Urinary bladder (tissue), 3 donors: ENCODE measurements at regions not wholly inside any gene's neighbourhood (a gene's known extent, or its start where the extent isn't known, plus 50 kb on each side); places are given as distances from the start of the nearest gene placed in this dataset.

Source experiments
- DNase-seq: peaks from one replicate; pipeline ENCODE4 v3.0.0-alpha.2; 2015; ENCODE audit errors: extremely low spot score
- H3K27ac ChIP-seq: one replicate; pipeline ENCODE4 v1.5.1; 2013; ENCODE audit warnings: low read depth, mild to moderate bottlenecking, moderate library complexity
- H3K36me3 ChIP-seq: one replicate; pipeline ENCODE4 v1.6.1; 2013; ENCODE audit warnings: mild to moderate bottlenecking, moderate library complexity; ENCODE audit not compliant: insufficient read depth
- H3K4me1 ChIP-seq: one replicate; pipeline ENCODE4 v1.6.1; 2013; ENCODE audit warnings: mild to moderate bottlenecking, moderate library complexity; ENCODE audit not compliant: insufficient read depth
- H3K4me3 ChIP-seq: one replicate; pipeline ENCODE4 v1.5.1; 2013; ENCODE audit warnings: low read depth, low read length
- WGBS: extraction: QIAGEN DNeasy Blood & Tissue Kit; methylation state at CpG from one replicate; pipeline ENCODE4 v1.1.7; 2013; 5-methylcytosine and 5-hydroxymethylcytosine counted together
- donor health status: healthy with polysubstance abuse.
- donor health status: healthy.

- WGBS, result 77% methylated on average over 1 of the region's 1 CpG
- DNase-seq, result no peak
- Histone ChIP-seq H3K27ac (no peak overlapping the region), H3K4me1 (no peaks in the 10 kb centered on the region), H3K4me3 (no peak overlapping the region), H3K36me3 (no peaks in the 10 kb centered on the region)
These were observed 1000.9 kb downstream of the TUSC7 start for GRCh38 chr3:117710501-117710900.

GRCh38 chr3:117719316-117719926 is 1009.8 kb downstream of the TUSC7 start:
- H3K4me1 ChIP-seq, result no peaks in the 10 kb centered on the region
- H3K36me3 ChIP-seq, result no peaks in the 10 kb centered on the region
- no peak overlapping the region for H3K27ac ChIP-seq
- 56% methylated on average over 2 of the region's 2 CpGs for WGBS
- H3K4me3 ChIP-seq, result no peak overlapping the region
- no peak for DNase-seq

GRCh38 chr3:117721866-117722265 is 1012.3 kb downstream of the TUSC7 start:
- 65% methylated on average over 2 of the region's 2 CpGs for WGBS
- no peaks in the 10 kb centered on the region for H3K36me3 ChIP-seq
- H3K4me3 ChIP-seq, result no peak overlapping the region
- H3K27ac ChIP-seq, result no peak overlapping the region
- no peak for DNase-seq
- no peaks in the 10 kb centered on the region for H3K4me1 ChIP-seq

DNA sequence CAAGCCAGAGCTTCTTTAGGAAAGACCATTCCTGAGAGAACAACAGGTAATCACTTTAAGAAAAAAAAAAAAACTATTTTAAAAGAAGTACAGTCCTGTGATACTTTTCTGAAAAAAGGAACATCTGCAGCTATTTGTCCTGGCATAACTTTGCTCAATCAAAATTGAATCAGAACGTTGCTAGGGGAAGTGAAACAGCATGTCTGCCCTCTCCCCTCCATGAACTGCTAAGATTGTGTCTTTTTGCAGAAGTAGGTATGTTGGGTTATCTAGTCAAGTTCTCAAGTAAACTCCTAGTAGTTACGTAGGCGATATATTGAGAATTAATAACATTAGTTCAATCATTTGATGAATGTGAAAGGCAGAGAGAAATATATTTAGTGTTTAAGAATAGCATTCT is 1013.3 kb downstream of the TUSC7 start:
- Histone ChIP-seq H3K4me1 (no peaks in the 10 kb centered on the region), H3K4me3 (no peak overlapping the region), H3K27ac (no peak overlapping the region), H3K36me3 (no peaks in the 10 kb centered on the region)
- no peak for DNase-seq
- 78% methylated on average over 3 of the region's 3 CpGs for WGBS

- no peak for DNase-seq
- 93% methylated on average over 3 of the region's 3 CpGs for WGBS
- Histone ChIP-seq H3K27ac (no peak overlapping the region), H3K4me1 (no peaks in the 10 kb centered on the region), H3K36me3 (no peaks in the 10 kb centered on the region), H3K4me3 (no peak overlapping the region)
These were observed 1014.2 kb downstream of the TUSC7 start for GRCh38 chr3:117723825-117724224.

GRCh38 chr3:117725314-117725713 is 1015.7 kb downstream of the TUSC7 start:
- Histone ChIP-seq H3K4me3 (no peak overlapping the region), H3K27ac (no peak overlapping the region), H3K36me3 (no peaks in the 10 kb centered on the region), H3K4me1 (no peaks in the 10 kb centered on the region)
- 96% methylated on average over 4 of the region's 4 CpGs for WGBS
- DNase-seq, result no peak

DNA sequence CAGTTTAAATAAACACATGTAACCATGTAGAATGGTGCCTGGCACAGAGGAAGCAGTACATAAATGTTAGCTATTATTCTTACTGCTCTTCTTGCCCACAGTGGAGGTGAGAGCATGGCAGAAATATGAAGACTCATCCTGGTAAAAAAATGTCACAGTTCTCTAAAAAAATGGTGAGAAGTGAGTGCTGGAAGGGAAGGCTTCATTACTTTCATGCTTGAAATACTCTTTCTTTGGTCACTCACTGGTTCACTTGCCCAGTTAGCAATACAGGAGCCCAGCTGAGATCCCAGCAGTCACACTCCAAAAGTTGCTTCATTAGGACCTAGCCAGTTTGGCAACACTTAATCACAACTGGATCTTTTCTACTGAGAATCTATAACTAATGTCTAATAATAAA is 1017.2 kb downstream of the TUSC7 start:
- H3K36me3 ChIP-seq, result no peaks in the 10 kb centered on the region

DNA sequence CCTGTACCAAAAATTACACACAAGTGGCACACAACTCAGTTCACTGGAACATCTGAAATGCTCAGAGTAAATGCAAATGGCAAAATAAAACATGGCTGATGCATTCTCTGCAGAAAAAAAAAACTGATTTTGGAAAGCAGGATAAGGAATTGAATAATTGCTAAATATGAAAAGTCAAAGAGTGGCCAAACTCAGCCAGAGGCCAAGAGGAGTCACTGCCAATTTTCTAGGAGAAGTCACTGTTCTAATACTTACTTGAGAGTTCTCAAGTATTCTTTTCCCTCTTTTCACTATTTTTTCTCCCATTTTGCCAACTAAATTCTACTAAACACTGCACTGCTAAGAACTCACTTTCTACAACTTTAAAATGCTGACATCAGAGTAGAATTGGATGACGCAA is 1018.6 kb downstream of the TUSC7 start:
- H3K36me3 ChIP-seq, result no peaks in the 10 kb centered on the region
- H3K4me3 ChIP-seq, result no peak overlapping the region
- DNase-seq, result no peak
- 88% methylated on average over 1 of the region's 1 CpG for WGBS
- H3K4me1 ChIP-seq, result no peaks in the 10 kb centered on the region
- no peak overlapping the region for H3K27ac ChIP-seq

More for the DNA sequence above, 1017.2 kb downstream of the TUSC7 start:
- no peak overlapping the region for H3K4me3 ChIP-seq
- no peak overlapping the region for H3K27ac ChIP-seq
- DNase-seq, result no peak
- no peaks in the 10 kb centered on the region for H3K4me1 ChIP-seq

GRCh38 chr3:117734496-117734895 is 1024.9 kb downstream of the TUSC7 start:
- WGBS, result 85% methylated on average over 3 of the region's 3 CpGs
- H3K27ac ChIP-seq, result no peak overlapping the region

GRCh38 chr3:117735481-117736101 is 1026.0 kb downstream of the TUSC7 start:
- Histone ChIP-seq H3K36me3 (no peaks in the 10 kb centered on the region), H3K4me1 (no peaks in the 10 kb centered on the region), H3K27ac (no peak overlapping the region), H3K4me3 (no peak overlapping the region)
- WGBS, result 22% methylated on average over 2 of the region's 2 CpGs
- peak; percentile 17 for DNase-seq

More at GRCh38 chr3:117734496-117734895, 1024.9 kb downstream of the TUSC7 start:
- H3K36me3 ChIP-seq, result no peaks in the 10 kb centered on the region
- no peaks in the 10 kb centered on the region for H3K4me1 ChIP-seq
- H3K4me3 ChIP-seq, result no peak overlapping the region
- DNase-seq, result no peak

DNA sequence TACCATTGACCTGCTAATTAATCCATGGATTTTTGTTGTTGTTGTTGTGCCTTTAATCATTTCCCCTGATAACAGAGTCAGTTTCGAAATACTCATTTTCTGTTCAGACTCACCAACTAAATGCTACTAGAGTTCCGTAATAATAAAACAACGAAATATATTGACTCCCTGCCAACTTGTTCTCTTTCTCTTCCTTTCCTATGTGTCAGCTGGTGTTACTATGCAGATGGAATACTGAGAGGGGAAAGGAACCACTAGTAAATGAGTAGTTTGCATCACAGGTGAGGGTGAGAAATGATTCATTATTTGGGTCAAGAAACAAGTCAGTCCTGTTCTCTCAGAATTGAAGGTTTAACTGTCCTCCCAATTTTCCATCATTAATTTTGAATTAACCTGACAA is 1027.3 kb downstream of the TUSC7 start:
- H3K27ac ChIP-seq, result no peak overlapping the region
- no peaks in the 10 kb centered on the region for H3K36me3 ChIP-seq
- DNase-seq, result no peak
- H3K4me1 ChIP-seq, result no peaks in the 10 kb centered on the region
- 70% methylated on average over 3 of the region's 3 CpGs for WGBS
- no peak overlapping the region for H3K4me3 ChIP-seq

GRCh38 chr3:117743993-117744392 is 1034.4 kb downstream of the TUSC7 start:
- DNase-seq, result no peak
- no peaks in the 10 kb centered on the region for H3K36me3 ChIP-seq
- H3K4me1 ChIP-seq, result no peaks in the 10 kb centered on the region
- no peak overlapping the region for H3K27ac ChIP-seq
- no peak overlapping the region for H3K4me3 ChIP-seq
- WGBS, result 83% methylated on average over 1 of the region's 1 CpG

DNA sequence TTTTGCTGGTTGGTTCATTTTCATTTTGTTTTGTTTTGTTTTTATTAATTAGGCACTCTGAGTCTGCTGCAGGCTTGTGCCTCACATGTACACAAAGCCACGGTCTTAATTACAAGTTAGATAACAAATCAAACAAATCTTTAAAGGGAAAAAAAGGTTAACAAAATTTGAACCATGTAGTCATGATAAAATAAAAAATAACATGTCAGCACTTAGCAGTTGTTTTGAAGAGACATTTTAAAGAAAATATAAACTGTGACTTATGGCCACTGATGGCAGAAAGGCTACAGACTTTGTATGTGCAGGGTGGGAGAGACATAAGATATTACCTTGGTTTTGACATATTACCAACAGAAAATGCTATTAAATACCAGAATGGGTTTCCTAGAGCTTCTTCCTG is 1035.4 kb downstream of the TUSC7 start:
- DNase-seq, result no peak
- Histone ChIP-seq H3K36me3 (no peaks in the 10 kb centered on the region), H3K4me3 (no peak overlapping the region), H3K4me1 (no peaks in the 10 kb centered on the region), H3K27ac (no peak overlapping the region)
- 59% methylated on average over 1 of the region's 1 CpG for WGBS

DNA sequence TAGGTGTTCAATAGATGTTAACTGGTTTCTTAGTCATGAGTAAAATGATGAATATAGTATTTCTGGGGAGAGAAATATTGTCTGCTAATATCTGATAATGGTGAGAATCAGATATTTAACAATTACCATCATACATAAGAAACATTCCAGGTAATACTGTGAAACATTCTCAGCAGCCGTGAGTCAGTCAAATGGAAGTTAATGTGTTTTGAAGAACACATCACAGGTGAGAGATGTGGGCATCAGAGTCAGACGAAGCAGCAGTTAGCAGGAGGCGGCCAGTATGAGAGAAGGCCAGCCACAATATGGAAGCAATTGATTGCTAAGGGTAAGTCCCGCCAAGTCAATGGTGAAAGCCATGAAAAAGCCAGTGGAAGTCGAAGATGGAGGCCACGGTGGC is 1035.9 kb downstream of the TUSC7 start:
- WGBS, result 96% methylated on average over 6 of the region's 6 CpGs
- H3K27ac ChIP-seq, result no peak overlapping the region
- H3K36me3 ChIP-seq, result no peaks in the 10 kb centered on the region
- no peak for DNase-seq
- no peak overlapping the region for H3K4me3 ChIP-seq
- H3K4me1 ChIP-seq, result no peaks in the 10 kb centered on the region
